Fibroblast of the aortic adventitia (primary cell): ENCODE measurements at regions not wholly inside any gene's neighbourhood (a gene's known extent, or its start where the extent isn't known, plus 50 kb on each side); places are given as distances from the start of the nearest gene placed in this dataset.

Experiments used
- DNase-seq: peaks from one replicate; pipeline ENCODE4 v3.0.0-alpha.2; 2010; ENCODE audit warnings: low read depth
- H3K4me3 ChIP-seq: 2 replicates; pipeline ENCODE4 v1.5.1; 2011; ENCODE audit warnings: low read depth, mild to moderate bottlenecking, control low read depth, low read length, moderate library complexity
- CTCF ChIP-seq: IDR thresholded peaks from 2 replicates; pipeline ENCODE4 v1.5.1; 2011; ENCODE audit warnings: mild to moderate bottlenecking, low read length, control low read depth, inconsistent platforms; ENCODE audit not compliant: insufficient read depth

GRCh38 chr5:104265531-104266140, 703.0 kb upstream of the NUDT12 start:
- DNase-seq = no peak
- TF ChIP-seq CTCF = no peak
- H3K4me3 ChIP-seq = no peak overlapping the region

GRCh38 chr5:104247260-104247659, 684.7 kb upstream of the NUDT12 start:
- TF ChIP-seq CTCF = no peak
- DNase-seq = no peak
- no peak overlapping the region for H3K4me3 ChIP-seq

- TF ChIP-seq CTCF = no peak
Measured at GRCh38 chr5:104241046-104241445, 678.5 kb upstream of the NUDT12 start.

GRCh38 chr5:104237586-104237985, 675.0 kb upstream of the NUDT12 start:
- H3K4me3 ChIP-seq = no peak overlapping the region
- no peak for DNase-seq
- no peak for TF ChIP-seq CTCF

More at GRCh38 chr5:104241046-104241445, 678.5 kb upstream of the NUDT12 start:
- H3K4me3 ChIP-seq = no peak overlapping the region
- no peak for DNase-seq

GRCh38 chr5:104223885-104224773, 661.5 kb upstream of the NUDT12 start:
- H3K4me3 ChIP-seq = no peak overlapping the region
- TF ChIP-seq CTCF = no peak
- DNase-seq = no peak

GRCh38 chr5:104218200-104218599, 655.6 kb upstream of the NUDT12 start:
- TF ChIP-seq CTCF = no peak
- DNase-seq = no peak
- H3K4me3 ChIP-seq = no peak overlapping the region
